H1 (cell line): ENCODE measurements at regions not wholly inside any gene's neighbourhood (a gene's known extent, or its start where the extent isn't known, plus 50 kb on each side); places are given as distances from the start of the nearest gene placed in this dataset.

Experiments used
- CTCF ChIA-PET: fragments of 300-600 bp; sonication (Branson Sonifier 250); formaldehyde crosslinking; loops from one replicate; lab custom pipeline; 2021; ENCODE audit not compliant: partially characterized antibody; lab: Charles Lee
- POLR2A ChIA-PET: fragments of 300-600 bp; sonication (Branson Sonifier 250); formaldehyde crosslinking; loops from one replicate; lab custom pipeline; 2021; ENCODE audit warnings: inconsistent platforms; ENCODE audit not compliant: partially characterized antibody; lab: Charles Lee
- DNase-seq, 2 experiments: peaks; one replicate each; pipeline versions ENCODE4 v3.0.0 to v3.0.0-alpha.2; 2010 to 2022; ENCODE audit warnings: low spot score in 2 of 2, low read depth in 1 of 2, mixed read lengths in 1 of 2
- FAIRE-seq: peaks from 2 replicates; lab custom pipeline; 2011; peaks lifted over from hg19 to GRCh38; lab: Jason Lieb, UNC
- H2AFZ ChIP-seq: 2 replicates; pipeline ENCODE4 v1.8.1; 2012; ENCODE audit warnings: low read length, inconsistent platforms
- H2AK5ac ChIP-seq: 2 replicates; pipeline ENCODE4 v1.6.1; 2013; ENCODE audit warnings: low read depth, low read length
- H2BK120ac ChIP-seq: replicated peaks from 2 replicates; pipeline ENCODE3; 2013; ENCODE audit warnings: low read depth, low read length, inconsistent platforms
- H2BK12ac ChIP-seq: 2 replicates; pipeline ENCODE4 v1.6.1; 2013; ENCODE audit warnings: low read depth, low read length
- H2BK15ac ChIP-seq: 2 replicates; pipeline ENCODE4 v1.6.1; 2013; ENCODE audit warnings: low read length
- H2BK20ac ChIP-seq: 2 replicates; pipeline ENCODE4 v1.6.1; 2013; ENCODE audit warnings: low read length
- H2BK5ac ChIP-seq: 2 replicates; pipeline ENCODE4 v1.6.1; 2013; ENCODE audit warnings: low read depth, low read length
- H3K14ac ChIP-seq: 2 replicates; pipeline ENCODE4 v1.6.1; 2013; ENCODE audit warnings: inconsistent platforms; ENCODE audit not compliant: insufficient read length
- H3K18ac ChIP-seq: 2 replicates; pipeline ENCODE4 v1.6.1; 2013; ENCODE audit warnings: low read length; ENCODE audit errors: extremely low read depth
- H3K23ac ChIP-seq: 2 replicates; pipeline ENCODE4 v1.6.1; 2013; ENCODE audit warnings: inconsistent platforms; ENCODE audit not compliant: insufficient read length
- H3K23me2 ChIP-seq: 2 replicates; pipeline ENCODE4 v1.6.1; 2013; ENCODE audit warnings: low read depth, low read length
- H3K27ac ChIP-seq: 2 replicates; pipeline ENCODE4 v1.6.1; 2011; ENCODE audit warnings: low read depth, low read length, inconsistent platforms
- H3K27me3 ChIP-seq, 4 experiments: replicated peaks in 1 of 4; 1 replicate in 1 of 4; 2 replicates in 3 of 4; pipeline versions ENCODE4 v1.6.1 to v1.8.1; 2011 to 2013; ENCODE audit warnings: low read length in 3 of 4, mild to moderate bottlenecking in 3 of 4, inconsistent platforms in 2 of 4, mixed read lengths in 2 of 4, moderate library complexity in 1 of 4; ENCODE audit not compliant: control insufficient read depth in 3 of 4, insufficient read depth in 3 of 4; ENCODE audit errors: extremely low read depth in 1 of 4
- H3K36me3 ChIP-seq, 4 experiments: 2 replicates each; pipeline versions ENCODE4 v1.6.1 to v1.8.1; 2011 to 2013; ENCODE audit warnings: mild to moderate bottlenecking in 4 of 4, low read length in 3 of 4, moderate library complexity in 2 of 4, control low read depth in 1 of 4, inconsistent platforms in 1 of 4; ENCODE audit not compliant: insufficient read depth in 4 of 4, control insufficient read depth in 2 of 4
- H3K4ac ChIP-seq: replicated peaks from 2 replicates; pipeline ENCODE3; 2013; ENCODE audit warnings: low read length, low read depth, mixed read lengths, inconsistent platforms; ENCODE audit not compliant: insufficient read length
- H3K4me1 ChIP-seq, 4 experiments: replicated peaks in 1 of 4; 1 replicate in 1 of 4; 2 replicates in 3 of 4; pipeline versions ENCODE4 v1.6.1 to v1.8.1; 2011 to 2013; ENCODE audit warnings: low read length in 3 of 4, inconsistent platforms in 2 of 4, mixed read lengths in 1 of 4; ENCODE audit not compliant: insufficient read depth in 4 of 4, control insufficient read depth in 3 of 4
- H3K4me2 ChIP-seq, 2 experiments: 2 replicates each; pipeline versions ENCODE4 v1.6.1 to v1.8.1; 2011 to 2013; ENCODE audit warnings: low read depth in 2 of 2, low read length in 2 of 2, control low read depth in 1 of 2, inconsistent platforms in 1 of 2, mild to moderate bottlenecking in 1 of 2; ENCODE audit not compliant: insufficient read depth in 1 of 2
- H3K4me3 ChIP-seq, 4 experiments: fragments of 200-600, 300-600 bp in 1 of 4; sonication (generic), shearing (Covaris generic), sonication (Bioruptor Twin) in 1 of 4; 2 replicates each; pipeline versions ENCODE4 v1.5.1 to v1.8.1; 2011 to 2016; ENCODE audit warnings: low read length in 4 of 4, low read depth in 3 of 4, control low read depth in 2 of 4, inconsistent platforms in 2 of 4, mild to moderate bottlenecking in 2 of 4, mixed read lengths in 1 of 4, moderate library complexity in 1 of 4; ENCODE audit not compliant: insufficient read depth in 2 of 4; ENCODE audit errors: extremely low read depth in 1 of 4
- H3K56ac ChIP-seq: replicated peaks from 2 replicates; pipeline ENCODE3; 2013; ENCODE audit warnings: low read depth, mild to moderate bottlenecking, mixed read lengths, low read length, inconsistent platforms; ENCODE audit not compliant: insufficient read length
- H3K79me1 ChIP-seq: 2 replicates; pipeline ENCODE4 v1.6.1; 2013; ENCODE audit warnings: low read depth, low read length, control low read depth
- H3K79me2 ChIP-seq, 2 experiments: 2 replicates each; pipeline versions ENCODE4 v1.6.1 to v1.8.1; 2012 to 2013; ENCODE audit warnings: low read length in 2 of 2, mild to moderate bottlenecking in 2 of 2, inconsistent platforms in 1 of 2; ENCODE audit not compliant: insufficient read depth in 2 of 2, control insufficient read depth in 1 of 2
- H3K9ac ChIP-seq, 4 experiments: replicated peaks in 1 of 4; 1 replicate in 1 of 4; 2 replicates in 3 of 4; pipeline versions ENCODE4 v1.6.1 to v1.8.1; 2011 to 2013; ENCODE audit warnings: low read depth in 3 of 4, low read length in 3 of 4, control low read depth in 2 of 4, mild to moderate bottlenecking in 2 of 4, moderate library complexity in 2 of 4, inconsistent platforms in 1 of 4; ENCODE audit errors: extremely low read depth in 1 of 4
- H3K9me3 ChIP-seq, 2 experiments: 2 replicates each; pipeline versions ENCODE4 v1.6.1 to v1.8.1; 2012 to 2013; ENCODE audit warnings: mild to moderate bottlenecking in 2 of 2, moderate library complexity in 2 of 2, control low read depth in 1 of 2, inconsistent platforms in 1 of 2, low read depth in 1 of 2, low read length in 1 of 2, mixed read lengths in 1 of 2; ENCODE audit not compliant: insufficient read depth in 2 of 2
- H4K20me1 ChIP-seq, 2 experiments: replicated peaks in 1 of 2; 2 replicates each; pipeline versions ENCODE3 to v1.8.1; 2011 to 2013; ENCODE audit warnings: inconsistent platforms in 2 of 2, low read length in 2 of 2, mild to moderate bottlenecking in 1 of 2; ENCODE audit not compliant: insufficient read depth in 2 of 2, control insufficient read depth in 1 of 2
- H4K5ac ChIP-seq: 2 replicates; pipeline ENCODE4 v1.6.1; 2013; ENCODE audit warnings: low read length, low read depth, mixed read lengths, inconsistent platforms; ENCODE audit not compliant: insufficient read length
- H4K8ac ChIP-seq: 2 replicates; pipeline ENCODE4 v1.8.0; 2013; ENCODE audit warnings: mild to moderate bottlenecking, moderate library complexity, low read length, inconsistent platforms; ENCODE audit not compliant: insufficient read depth; ENCODE audit errors: extremely low read depth
- H4K91ac ChIP-seq: replicated peaks from 2 replicates; pipeline ENCODE3; 2013; ENCODE audit warnings: low read length, mixed read lengths, inconsistent platforms; ENCODE audit not compliant: insufficient read length
- CTCF ChIP-seq, 3 experiments: IDR thresholded peaks; 1 replicate in 2 of 3; 2 replicates in 1 of 3; pipeline versions ENCODE4 v1.5.1 to v1.6.1; 2011; ENCODE audit warnings: low read length in 3 of 3, mild to moderate bottlenecking in 3 of 3, inconsistent platforms in 2 of 3, low read depth in 1 of 3, moderate library complexity in 1 of 3; ENCODE audit not compliant: insufficient read depth in 1 of 3; ENCODE audit errors: control extremely low read depth in 1 of 3
- RAD21 ChIP-seq, 2 experiments: IDR thresholded peaks in 1 of 2; conservative IDR thresholded peaks in 1 of 2; 2 replicates each; pipeline ENCODE4 v1.6.1; 2011; ENCODE audit warnings: low read depth in 2 of 2, low read length in 2 of 2, improper control_type of control experiment in 1 of 2, inconsistent platforms in 1 of 2, mild to moderate bottlenecking in 1 of 2, moderate library complexity in 1 of 2
- SAP30 ChIP-seq: fragments of 300-600 bp; sonication (generic); IDR thresholded peaks from 2 replicates; pipeline ENCODE4 v1.7.1; 2012; ENCODE audit warnings: low read length, moderate library complexity, mild to moderate bottlenecking, inconsistent platforms; ENCODE audit not compliant: insufficient read depth, insufficient replicate concordance
- SP2 ChIP-seq: IDR thresholded peaks from 2 replicates; pipeline ENCODE4 v1.6.1; 2012; ENCODE audit warnings: mild to moderate bottlenecking, low read length, inconsistent platforms
- WGBS, 2 experiments: shearing (Covaris generic) in 1 of 2; methylation state at CpG; one replicate each; pipeline versions ENCODE4 v1.1.6 to v1.1.7; 2013 to 2015; ENCODE audit warnings: low lambda C conversion rate in 2 of 2, mixed read lengths in 2 of 2, inconsistent platforms in 1 of 2, low coverage in 1 of 2, missing lambda C conversion rate in 1 of 2; ENCODE audit not compliant: insufficient replicate concordance in 2 of 2, insufficient coverage in 1 of 2, insufficient read length in 1 of 2; ENCODE audit errors: extremely low coverage in 1 of 2, missing lambda C conversion rate in 1 of 2; 5-methylcytosine and 5-hydroxymethylcytosine counted together

GRCh38 chr22:34951212-34951611, 114.7 kb upstream of the ISX start:
- Histone ChIP-seq H3K56ac (no peak overlapping the region), H3K79me1 (no peaks in the 10 kb centered on the region), H4K20me1 (no peaks in the 10 kb centered on the region), H3K4me2 (no peak overlapping the region), H3K79me2 (no peaks in the 10 kb centered on the region), H3K4ac (no peak overlapping the region), H2AFZ (peak overlapping the region; percentile 61; the same call in 1 of the 2 replicates), H3K4me1 (peaks cover 0 to 13% (median 0%) of the 10 kb centered on the region in 4 experiments; a peak in 4 of 7 replicates), H3K36me3 (no peaks in the 10 kb centered on the region), H3K18ac (no peak overlapping the region), H3K9ac (no peak overlapping the region), H3K4me3 (no peak overlapping the region), H4K5ac (no peak overlapping the region), H2BK20ac (no peak overlapping the region), H2AK5ac (no peak overlapping the region), H3K27ac (no peak overlapping the region), H3K23me2 (no peaks in the 10 kb centered on the region), H3K27me3 (no peaks in the 10 kb centered on the region), H2BK120ac (no peak overlapping the region), H2BK5ac (no peak overlapping the region), H3K23ac (no peak overlapping the region), H3K9me3 (no peaks in the 10 kb centered on the region), H2BK12ac (no peak overlapping the region), H4K91ac (no peak overlapping the region), H3K14ac (no peak overlapping the region), H4K8ac (no peak overlapping the region), H2BK15ac (no peak overlapping the region)
- ChIA-PET POLR2A (no interaction called here), CTCF (interaction anchor here (0.8 to 1.9 kb wide), 9 partner anchors 8 to 92 kb away, joined by 3 to 10 read pairs (median 5); no protein-coding TSS in a partner anchor)
- TF ChIP-seq CTCF (IDR thresholded peaks at IDR 0.05; ENCODE audit: control extremely low read depth in 1 of 3, insufficient read depth in 1 of 3, low read depth in 1 of 3, low read length in 3 of 3) (peak; percentile 3 to 30 (median 18); a peak in 3 of 4 replicates), SP2 (no peak), SAP30 (no peak), RAD21 (IDR thresholded peaks at IDR 0.05 in 1 of 2, conservative IDR thresholded peaks at IDR 0.05 in 1 of 2; ENCODE audit: low read depth in 2 of 2, low read length in 2 of 2) (peak in 1 of 2 experiments; percentile 22; a peak in 1 of 4 replicates)
- FAIRE-seq (no peak), DNase-seq (no peak)
- 69% methylated on average over 3 of the region's 3 CpGs; no CpG with 5 or more reads in 1 of the 2 experiments for WGBS, 2 experiments
